ENCODE measurements at regions not wholly inside any gene's neighbourhood (a gene's known extent, or its start where the extent isn't known, plus 50 kb on each side); places are given as distances from the start of the nearest gene placed in this dataset.

GRCh38 chr16:66262253-66263167 is 104.0 kb upstream of the CDH5 start:
- TF ChIP-seq CTCF (IDR thresholded peaks at IDR 0.05; ENCODE audit: low read depth, low read length, poor library complexity, severe bottlenecking) (no peak), EZH2phosphoT487 (IDR thresholded peaks at IDR 0.05; ENCODE audit: borderline replicate concordance, low read length) (no peak)

Data from DOHH2 (cell line).